ENCODE measurements at regions not wholly inside any gene's neighbourhood (a gene's known extent, or its start where the extent isn't known, plus 50 kb on each side); places are given as distances from the start of the nearest gene placed in this dataset.

- TF ChIP-seq CTCF (conservative IDR thresholded peaks at IDR 0.05 in 1 of 2, IDR thresholded peaks at IDR 0.05 in 1 of 2; ENCODE audit: low read depth in 1 of 2, low read length in 2 of 2), result no peak
- TF ChIP-seq EZH2 (IDR thresholded peaks at IDR 0.05; ENCODE audit: low read length, missing control alignments), result no peak
These were observed 142.4 kb upstream of the ZNF236 start for GRCh38 chr18:76679945-76680344.

All from fibroblast of lung (primary cell).